GM19467 (cell line): ENCODE measurements at regions not wholly inside any gene's neighbourhood (a gene's known extent, or its start where the extent isn't known, plus 50 kb on each side); places are given as distances from the start of the nearest gene placed in this dataset.
"Not testable (repeated sequence)": the region's sequence is repeated elsewhere in the genome, so short reads cannot be mapped to it uniquely, and the experiment has no call there.

ENCODE experiments used
- ATAC-seq: cut with Tn5 transposase; IDR thresholded peaks from one replicate; pipeline ENCODE4 v1.9.1; 2021; ENCODE audit warnings: mild to moderate bottlenecking, moderate library complexity; ENCODE audit not compliant: unreplicated experiment

DNA sequence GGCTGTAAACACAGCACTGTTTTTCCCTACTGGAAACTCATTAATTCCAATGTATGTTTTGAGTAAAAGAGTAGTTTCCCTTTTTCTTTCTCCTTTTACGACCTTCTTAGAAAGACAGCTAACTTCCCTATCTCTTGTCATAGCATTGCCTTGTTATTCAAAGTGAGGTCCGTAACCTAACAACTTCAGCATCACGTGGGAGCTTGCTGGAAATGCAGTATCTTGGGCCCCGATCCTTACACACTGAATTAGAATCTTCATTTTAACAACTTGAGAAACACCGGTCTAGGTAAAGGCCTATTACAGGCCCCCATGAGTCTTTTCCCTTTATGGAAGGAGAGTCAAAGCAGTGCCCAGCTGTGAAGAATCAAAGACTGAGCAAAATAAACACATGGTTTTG, 230.7 kb upstream of the PRKD1 start:
- ATAC-seq: no peak

DNA sequence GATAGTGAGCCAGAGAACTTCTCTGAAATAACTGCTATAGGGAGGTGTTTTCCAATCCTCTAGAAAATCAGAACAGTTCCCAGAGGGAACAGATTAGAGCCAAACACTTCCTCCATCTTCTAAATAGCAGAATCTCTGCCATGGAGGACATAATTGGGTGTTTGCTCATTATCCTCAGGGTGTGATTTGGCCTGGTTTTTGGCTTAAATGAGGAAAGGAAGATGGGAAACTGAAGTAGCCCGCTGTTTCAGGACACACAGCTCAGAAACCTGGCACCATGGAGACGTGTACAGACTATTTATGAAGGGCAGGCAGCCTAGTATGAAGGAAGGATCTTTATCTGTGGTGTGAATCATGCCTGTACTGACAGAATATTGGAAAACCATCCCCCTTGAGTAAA, 231.7 kb upstream of the PRKD1 start:
- no peak for ATAC-seq

DNA sequence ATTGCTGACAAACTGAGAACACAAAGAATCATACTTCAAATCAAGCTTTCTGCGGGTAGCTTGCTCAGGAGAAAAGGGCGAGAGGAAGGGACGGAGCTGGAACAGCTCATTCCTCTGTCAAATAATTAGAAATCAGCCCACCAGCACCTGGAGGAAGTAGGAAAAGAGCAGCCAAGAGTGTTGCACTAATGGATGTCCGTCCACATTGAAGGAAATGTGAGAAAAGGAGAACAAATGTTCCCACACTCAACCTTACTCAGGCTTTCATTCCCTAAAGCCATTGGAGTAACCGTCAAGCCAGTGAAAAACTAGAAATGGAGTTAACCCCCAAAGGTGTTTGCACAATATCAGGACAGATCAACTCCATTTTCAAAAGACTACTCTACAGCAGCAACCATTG, 233.0 kb upstream of the PRKD1 start:
- no peak for ATAC-seq

DNA sequence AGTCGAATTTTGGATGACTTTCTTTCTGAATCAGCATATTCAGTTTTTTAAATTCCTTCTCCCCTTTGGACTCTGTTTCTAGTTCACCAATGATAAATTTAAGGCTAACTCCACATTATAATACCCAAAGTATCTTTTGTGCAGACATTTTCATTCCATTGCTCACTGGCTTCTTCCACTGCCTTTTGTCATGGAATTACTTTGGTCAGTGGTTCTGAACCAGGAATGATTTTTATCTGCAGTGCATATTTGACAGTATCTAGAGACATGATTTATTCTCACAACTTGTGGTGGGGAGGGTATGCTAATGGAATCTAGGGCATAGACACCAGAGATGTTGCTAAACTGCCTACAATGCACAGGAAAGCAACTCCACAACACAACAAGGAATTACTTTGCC, 234.4 kb upstream of the PRKD1 start:
- no peak for ATAC-seq

DNA sequence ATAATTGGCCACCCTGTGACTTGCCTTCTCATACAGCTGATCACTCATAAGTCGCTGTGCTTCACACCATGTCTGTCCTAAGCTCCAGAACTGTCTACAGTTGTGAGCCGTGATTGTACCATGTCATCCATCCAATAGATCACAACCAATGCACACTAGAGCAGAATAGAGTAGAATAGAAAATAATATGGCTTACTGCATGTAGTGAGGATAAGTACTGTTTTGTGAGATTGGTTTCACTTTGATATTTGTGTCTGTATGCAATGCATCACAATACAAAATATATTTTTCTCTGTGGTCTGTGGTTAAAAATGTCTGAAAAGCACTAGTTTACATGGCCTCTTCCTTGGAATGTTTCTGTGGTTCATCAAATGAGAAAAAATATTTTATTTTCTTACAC, 237.6 kb upstream of the PRKD1 start:
- ATAC-seq: no peak

DNA sequence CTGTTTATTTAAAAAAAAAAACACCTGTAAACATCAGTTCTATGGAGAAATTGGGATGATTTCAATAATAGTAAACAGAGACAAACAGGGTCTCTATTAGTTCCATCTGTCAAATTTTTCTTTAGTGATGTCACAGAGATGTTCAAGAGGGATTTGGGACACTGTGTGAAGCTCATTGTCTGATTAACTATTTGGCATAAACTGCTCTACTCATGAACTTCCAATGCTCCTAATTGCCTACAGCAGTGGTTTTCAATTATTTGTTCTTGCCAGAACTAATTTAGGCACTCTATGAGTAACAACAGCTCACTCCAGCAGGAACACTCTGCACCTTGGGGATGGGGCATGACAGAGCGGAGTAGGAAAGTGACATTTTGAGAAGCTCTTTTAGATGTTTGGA, 250.1 kb upstream of the PRKD1 start:
- ATAC-seq: no peak

DNA sequence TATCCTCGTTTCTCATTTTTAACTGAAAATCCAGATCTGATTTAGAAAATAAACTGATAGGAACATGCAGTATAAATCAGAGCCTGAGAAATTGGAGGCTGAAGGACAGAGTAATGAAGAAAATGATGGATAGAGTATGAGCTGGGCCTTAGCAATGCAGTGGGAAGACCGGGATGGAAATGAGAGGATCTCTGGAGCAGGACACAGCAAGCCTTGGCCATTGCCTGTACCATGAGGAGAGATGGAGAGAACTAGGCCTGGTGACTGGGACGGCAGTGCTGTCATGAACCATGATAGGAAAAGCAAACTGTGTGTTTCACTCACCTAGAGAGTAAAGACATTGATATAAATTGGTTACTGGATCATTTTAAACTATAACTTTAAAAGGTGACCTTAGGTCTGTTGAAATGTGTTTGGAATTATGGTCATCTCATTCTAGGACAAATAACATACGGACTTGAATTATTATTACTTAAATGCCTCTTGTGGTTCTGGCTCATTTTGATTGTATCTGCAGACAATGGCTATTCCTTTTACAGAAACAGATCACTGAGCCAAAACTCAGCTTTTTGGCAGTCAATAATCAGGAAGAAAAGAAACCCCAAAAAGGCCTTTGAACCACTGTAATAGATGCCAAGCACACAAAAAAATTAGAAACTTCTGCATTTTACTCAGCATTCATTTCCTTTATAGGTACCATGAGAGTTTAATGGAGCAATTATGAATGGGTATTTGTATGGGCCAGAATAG, 251.9 kb upstream of the PRKD1 start:
- ATAC-seq: no peak

DNA sequence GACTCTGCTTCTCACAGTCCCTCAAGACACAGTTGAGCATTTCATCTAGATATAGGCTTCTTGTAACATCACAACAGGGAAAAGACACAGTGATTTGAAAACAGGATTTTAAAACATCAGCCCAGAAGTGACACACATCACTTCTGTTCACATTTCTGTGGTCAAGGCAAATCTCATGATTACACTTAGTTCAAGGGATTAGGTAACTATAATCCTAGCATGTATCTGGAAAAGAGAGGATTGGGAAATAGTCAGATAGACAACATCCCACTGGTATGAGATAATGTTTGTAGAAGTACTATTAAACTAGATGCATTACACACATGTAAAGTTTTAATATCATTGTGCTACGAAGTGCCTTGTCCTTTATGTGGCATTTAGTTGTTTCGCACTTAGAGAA, 252.6 kb upstream of the PRKD1 start:
- ATAC-seq: no peak

DNA sequence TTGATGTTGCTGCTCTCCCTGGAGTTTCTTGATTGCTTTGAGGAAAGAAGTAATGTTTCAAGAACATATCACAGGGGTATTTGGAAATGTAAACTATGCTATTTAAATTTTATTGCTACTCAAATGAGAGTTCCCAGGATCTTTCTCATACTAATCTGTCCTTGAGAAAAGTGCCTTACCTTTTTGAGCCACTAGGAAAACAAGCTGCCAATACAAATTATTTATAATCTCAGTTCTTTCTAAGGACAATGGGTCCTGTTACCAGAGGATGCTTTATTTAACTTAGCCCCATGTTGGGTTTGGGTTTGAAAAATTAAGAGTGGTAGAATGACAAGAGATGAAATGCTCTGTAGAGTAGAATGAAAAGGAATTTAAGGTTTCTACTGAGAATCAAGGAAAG, 258.2 kb upstream of the PRKD1 start:
- ATAC-seq: no peak

DNA sequence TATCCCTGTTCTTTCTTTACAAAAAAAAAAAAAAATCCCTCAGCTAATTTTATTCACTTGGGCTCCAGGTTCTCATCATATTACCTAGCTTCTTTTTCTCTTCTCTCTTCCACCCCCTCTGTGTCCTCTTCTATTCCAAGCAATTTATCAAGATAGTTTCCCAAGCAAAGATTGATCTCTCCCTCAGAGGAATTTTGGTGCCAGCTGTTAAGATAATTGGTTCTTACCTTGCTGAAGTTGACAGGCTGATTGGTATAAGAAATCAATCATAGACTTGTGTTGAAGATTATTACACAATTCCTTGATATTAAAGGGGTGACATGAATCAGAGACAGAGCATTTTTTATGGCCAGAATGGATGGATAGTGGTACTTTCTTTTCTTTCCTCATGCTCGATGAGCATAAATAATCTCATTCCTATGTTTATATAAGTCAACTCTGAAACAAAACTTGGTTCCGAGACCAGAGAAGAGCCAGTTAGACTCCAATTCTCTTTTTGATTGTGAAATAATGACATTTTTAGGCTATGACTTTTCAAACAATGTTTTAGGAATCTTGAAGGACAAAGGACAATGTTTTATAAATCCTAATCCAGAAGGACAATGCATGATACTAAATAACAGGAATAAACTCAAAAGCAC, 264.1 kb upstream of the PRKD1 start:
- no peak for ATAC-seq

DNA sequence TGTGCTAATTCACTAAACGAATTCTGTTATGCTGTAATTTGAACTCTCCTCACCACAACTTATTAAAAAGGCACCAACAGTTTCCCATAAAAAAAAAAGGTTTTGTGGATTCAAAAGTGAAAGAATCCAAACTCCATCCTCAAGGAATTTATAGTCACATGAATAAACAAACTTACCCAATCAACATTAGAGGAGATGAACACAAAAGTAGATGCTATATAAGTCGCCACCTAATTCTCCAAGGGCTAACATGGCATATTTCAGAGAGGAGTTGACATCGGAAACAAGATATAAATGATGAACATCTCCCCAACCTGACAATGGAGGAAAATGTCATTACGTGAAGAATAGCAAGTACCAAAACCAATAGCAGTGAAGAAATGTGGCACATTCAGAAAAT, 265.5 kb upstream of the PRKD1 start:
- ATAC-seq: no peak

DNA sequence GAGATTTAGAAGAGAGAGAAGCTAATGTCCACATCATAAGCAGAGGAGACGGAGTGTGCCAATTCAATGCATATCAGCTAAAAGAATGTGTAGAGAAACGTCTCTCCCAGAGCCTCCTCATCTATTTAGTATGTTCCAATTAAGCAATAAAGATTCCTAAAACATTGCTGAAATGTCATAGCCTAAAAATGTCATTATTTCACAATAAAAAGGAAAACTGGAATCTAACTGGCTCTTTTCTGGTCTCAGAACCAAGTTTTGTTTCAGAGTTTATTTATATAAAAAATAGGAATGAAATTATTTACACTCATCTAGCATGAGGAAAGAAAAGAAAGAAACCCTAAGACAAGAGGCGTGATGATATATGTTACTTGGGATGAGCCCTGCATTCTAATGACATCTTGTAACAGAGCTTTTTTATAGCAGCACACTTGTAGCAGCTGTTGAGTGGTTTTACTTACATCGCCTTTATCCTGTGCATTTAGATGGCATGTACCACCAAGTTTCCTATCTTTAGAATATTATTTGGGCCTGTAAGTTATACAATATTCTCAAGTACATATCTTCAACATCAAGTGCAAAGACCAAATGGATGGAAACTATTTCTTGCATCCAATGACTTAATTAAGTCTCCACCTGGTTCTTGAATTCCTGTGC, 266.3 kb upstream of the PRKD1 start:
- no peak for ATAC-seq

DNA sequence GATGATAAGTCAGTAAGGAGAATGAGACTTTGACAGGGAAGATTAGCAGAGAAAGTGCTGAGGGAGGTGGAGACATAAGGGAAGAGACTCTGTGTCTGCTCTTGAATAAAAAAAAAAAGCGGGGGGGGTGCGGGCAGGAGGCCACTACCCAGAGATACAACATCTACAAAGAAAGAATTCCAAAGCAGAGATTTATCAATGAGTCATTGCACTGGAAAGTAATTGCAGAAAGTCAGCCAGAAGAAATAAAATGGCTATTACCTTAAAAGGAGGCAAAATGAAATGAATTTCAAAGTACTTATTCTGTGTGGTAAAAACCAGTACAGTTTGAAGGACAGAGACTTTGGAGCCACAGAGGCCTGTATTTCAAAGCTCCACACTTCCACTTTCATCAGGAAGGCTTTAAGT, 267.1 kb upstream of the PRKD1 start:
- no peak for ATAC-seq

DNA sequence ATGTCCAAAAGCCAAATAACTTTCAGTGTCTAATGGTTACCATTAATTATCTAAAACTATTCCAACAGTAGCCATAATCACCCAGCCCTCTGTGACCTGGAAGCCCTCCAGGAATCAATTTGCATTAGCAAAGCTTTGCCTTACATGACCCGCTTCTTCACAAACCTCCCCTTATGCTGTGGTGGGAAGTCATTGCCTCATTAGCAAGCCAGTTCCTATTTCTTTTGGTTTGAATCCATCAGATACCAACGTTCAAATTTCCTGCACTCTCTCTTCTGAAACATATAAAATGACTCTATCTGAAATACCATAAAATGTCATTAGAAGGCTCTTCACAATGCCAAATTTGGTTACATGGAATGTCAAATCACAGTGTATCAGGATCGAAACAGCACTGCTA, 268.3 kb upstream of the PRKD1 start:
- no peak for ATAC-seq

DNA sequence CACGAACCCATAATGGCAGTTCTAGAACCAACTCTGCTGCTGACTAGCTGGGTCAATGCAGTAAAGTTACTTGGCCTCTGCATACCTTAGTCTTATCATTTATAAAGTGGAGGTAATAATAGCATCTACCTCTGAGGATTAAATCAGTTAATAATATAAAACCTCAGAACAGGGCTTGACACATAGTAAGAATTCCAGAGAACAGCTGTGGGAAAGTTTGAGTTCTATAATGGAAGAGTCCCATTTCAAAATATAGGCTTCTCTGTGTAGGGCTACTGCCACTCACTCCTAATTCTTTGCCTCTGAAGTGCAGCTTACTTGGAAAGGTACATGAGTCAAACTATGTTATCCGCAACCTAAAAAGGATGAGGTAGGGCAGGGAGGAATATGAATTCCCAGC, 269.2 kb upstream of the PRKD1 start:
- ATAC-seq: no peak

DNA sequence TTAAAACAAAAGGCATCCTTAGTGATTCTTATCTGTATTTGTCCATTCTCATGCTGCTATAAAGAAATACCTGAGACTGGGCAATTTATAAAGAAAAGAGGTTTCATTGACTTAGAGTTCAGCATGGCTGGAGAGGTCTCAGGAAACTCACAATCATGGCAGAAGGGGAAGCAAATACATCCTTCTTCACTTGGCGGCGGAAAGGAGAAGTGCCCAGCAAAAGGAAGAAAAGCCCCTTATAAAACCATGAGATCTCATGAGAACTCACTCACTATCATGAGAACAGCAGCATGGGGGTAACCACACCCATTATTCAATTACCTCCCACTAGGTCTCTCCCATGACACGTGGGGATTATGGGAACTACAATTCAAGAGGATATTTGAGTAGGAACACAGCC, 271.1 kb upstream of the PRKD1 start:
- not testable (repeated sequence) for ATAC-seq

DNA sequence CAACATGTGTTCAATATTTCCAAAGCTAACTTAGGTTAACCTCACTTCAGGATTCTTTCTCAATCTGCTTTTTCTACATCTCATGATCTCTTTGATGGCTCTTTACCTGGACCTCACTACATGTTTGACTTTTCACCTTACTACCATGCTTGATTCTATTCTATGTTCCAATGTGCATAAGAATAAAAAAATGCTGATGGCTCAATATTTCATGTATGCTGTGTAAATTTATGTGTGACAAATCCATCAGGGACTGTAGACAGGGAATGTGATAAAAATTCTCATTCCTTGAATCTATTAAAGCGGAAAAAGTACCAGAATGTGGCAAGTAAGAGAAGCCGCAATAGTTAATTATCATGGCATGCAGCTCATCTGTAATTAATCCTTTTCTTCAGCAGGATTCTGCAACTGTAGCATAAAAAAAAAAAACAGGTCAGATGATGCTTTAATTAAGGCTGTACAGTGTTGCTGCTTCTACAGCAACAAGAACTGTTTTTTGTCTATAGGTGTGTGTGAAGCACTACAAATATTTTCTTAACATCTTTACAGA, 276.9 kb upstream of the PRKD1 start:
- ATAC-seq: no peak

DNA sequence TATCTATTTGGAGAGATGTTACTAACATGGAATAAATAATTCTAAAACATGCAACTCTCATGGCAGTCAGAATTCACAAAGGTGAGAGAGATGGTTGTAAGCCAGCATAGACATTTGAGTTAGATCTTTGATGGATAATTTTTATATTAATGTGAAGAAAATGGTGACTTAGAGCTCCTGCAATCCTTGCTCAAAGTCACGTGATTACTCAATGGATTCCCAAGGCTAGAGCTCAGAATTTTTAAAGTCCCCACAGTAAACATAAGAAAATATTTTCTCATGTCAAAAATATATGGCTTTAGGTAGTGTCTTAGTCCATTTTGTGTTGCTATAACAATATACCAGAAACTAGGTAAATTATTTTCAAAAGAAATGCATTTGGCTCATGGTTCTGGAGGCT, 281.5 kb upstream of the PRKD1 start:
- ATAC-seq: no peak

DNA sequence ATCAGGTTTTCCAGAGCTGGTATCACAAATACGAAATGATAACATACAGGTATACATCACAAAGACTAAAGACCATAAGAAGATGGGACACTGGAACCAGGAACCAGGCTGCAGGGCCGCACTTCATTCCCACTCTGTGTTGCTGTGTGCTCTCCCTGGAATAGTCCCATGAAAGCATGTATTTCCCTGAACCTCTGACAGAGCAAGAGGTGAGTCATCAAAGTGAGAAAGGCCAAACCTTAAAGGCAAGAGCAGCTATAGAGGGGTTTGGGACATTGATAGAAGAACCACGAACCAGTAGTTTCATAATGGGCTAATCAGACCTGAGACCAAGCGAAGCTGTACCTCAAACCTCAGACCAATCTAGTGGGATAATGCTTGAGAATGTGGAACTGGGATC, 283.0 kb upstream of the PRKD1 start:
- ATAC-seq: no peak

DNA sequence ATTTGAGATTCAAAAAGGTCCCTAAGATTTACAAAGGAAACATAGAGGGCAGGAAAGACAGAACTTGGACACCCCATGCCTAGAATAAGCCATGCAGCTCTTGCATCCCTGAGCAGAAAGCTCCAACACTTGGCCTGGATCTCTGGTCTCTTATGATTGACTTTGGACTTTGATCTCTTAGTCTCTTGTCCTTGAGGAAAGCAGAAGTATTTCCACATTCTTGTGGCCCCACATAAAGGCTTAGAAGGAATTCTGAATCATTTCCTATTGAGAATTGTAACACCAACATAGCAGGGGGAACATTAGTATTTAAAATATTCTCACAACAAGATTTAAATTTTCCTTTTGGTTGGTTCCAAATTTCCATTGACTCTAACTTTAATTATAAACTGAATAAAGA, 283.7 kb upstream of the PRKD1 start:
- no peak for ATAC-seq

DNA sequence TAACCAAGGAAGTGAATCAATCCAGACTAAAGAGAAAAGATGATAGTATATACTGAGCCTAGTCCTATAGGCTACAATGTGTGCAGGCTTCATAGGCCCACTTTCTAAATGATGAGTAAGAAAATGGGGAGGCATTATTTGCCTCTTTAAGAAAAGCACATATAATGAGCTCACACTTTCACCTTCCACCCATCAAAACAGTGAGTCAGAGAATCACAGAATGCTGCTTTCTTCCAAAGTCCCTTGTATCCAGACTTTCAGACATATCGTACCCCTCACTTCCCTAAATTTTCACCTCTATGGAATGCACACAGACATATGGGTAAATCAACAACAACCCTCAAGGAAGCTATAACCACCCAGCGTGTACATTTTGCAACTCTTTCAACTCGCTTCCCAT, 286.4 kb upstream of the PRKD1 start:
- ATAC-seq: no peak

DNA sequence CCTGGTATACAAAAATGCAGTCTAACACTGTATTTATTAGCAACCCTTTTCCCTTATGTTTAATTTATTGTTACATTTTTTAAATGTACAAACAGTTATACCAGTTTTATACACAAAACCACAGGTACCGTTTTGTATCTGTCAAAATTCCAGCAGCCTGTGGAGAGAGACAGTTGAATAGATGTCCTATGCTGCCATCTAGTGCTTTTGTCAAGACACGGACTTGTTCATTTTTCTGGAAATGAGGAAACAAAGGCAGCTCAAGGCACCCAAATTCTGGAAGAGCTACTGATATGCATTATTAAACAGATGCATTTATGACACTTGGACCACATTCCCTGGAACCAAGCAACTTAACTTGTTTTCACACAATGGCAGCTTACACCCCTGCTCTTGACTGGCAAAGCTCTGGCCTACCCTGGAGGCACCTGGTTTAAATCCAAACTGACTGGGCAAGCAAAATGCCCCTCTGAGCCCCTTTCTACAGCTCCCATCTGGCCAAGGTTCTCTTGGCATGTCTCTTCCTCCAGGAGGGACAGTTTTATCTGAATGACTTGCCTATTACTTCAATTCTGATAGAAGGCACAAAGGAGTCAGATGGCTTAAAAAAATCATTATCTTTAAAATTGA, 286.9 kb upstream of the PRKD1 start:
- ATAC-seq: no peak
